Fibroblast of villous mesenchyme (primary cell): ENCODE measurements at regions not wholly inside any gene's neighbourhood (a gene's known extent, or its start where the extent isn't known, plus 50 kb on each side); places are given as distances from the start of the nearest gene placed in this dataset.

Experiments used
- DNase-seq: peaks from one replicate; pipeline ENCODE4 v3.0.0-alpha.2; 2010; ENCODE audit warnings: low read depth
- H3K4me3 ChIP-seq: 2 replicates; pipeline ENCODE4 v1.5.1; 2011; ENCODE audit warnings: low read depth, mild to moderate bottlenecking, low read length
- CTCF ChIP-seq: IDR thresholded peaks from 2 replicates; pipeline ENCODE4 v1.5.1; 2012; ENCODE audit warnings: low read depth, mild to moderate bottlenecking, low read length; ENCODE audit not compliant: insufficient read depth

- TF ChIP-seq CTCF, result no peak
- H3K4me3 ChIP-seq, result no peak overlapping the region
- no peak for DNase-seq
Measured at GRCh38 chr18:75154259-75154658, 54.7 kb downstream of the PTGR3 start.

GRCh38 chr18:75143851-75144250, 65.1 kb downstream of the PTGR3 start:
- no peak overlapping the region for H3K4me3 ChIP-seq
- TF ChIP-seq CTCF, result no peak
- no peak for DNase-seq

GRCh38 chr18:75142677-75143076, 66.3 kb downstream of the PTGR3 start:
- no peak for TF ChIP-seq CTCF

GRCh38 chr18:75141734-75142133, 67.2 kb downstream of the PTGR3 start:
- H3K4me3 ChIP-seq, result no peak overlapping the region
- TF ChIP-seq CTCF, result no peak
- DNase-seq, result no peak

More at GRCh38 chr18:75142677-75143076, 66.3 kb downstream of the PTGR3 start:
- no peak for DNase-seq
- H3K4me3 ChIP-seq, result no peak overlapping the region

- DNase-seq, result no peak
- no peak for TF ChIP-seq CTCF
- no peak overlapping the region for H3K4me3 ChIP-seq
Measured at GRCh38 chr18:75141166-75141565, 67.8 kb downstream of the PTGR3 start.

- no peak for DNase-seq
- no peak for TF ChIP-seq CTCF
- H3K4me3 ChIP-seq, result no peak overlapping the region
Measured at GRCh38 chr18:75140296-75140695, 68.6 kb downstream of the PTGR3 start.

- DNase-seq, result no peak
- no peak for TF ChIP-seq CTCF
Measured at GRCh38 chr18:75139226-75139911, 69.6 kb downstream of the PTGR3 start.

More at GRCh38 chr18:75139226-75139911, 69.6 kb downstream of the PTGR3 start:
- no peak overlapping the region for H3K4me3 ChIP-seq
